Jurkat, Clone E6-1 (cell line): ENCODE measurements at regions not wholly inside any gene's neighbourhood (a gene's known extent, or its start where the extent isn't known, plus 50 kb on each side); places are given as distances from the start of the nearest gene placed in this dataset.
"Not testable (repeated sequence)": the region's sequence is repeated elsewhere in the genome, so short reads cannot be mapped to it uniquely, and the experiment has no call there.

Experiments
- DNase-seq: peaks from one replicate; pipeline ENCODE4 v3.0.0-alpha.2; 2011; ENCODE audit warnings: low read depth, low spot score
- H3K4me3 ChIP-seq: 2 replicates; pipeline ENCODE4 v1.5.1; 2011; ENCODE audit warnings: mild to moderate bottlenecking, low read length, control low read depth, moderate library complexity

GRCh38 chr21:10421199-10421598 lies 100.2 kb upstream of the TPTE start:
- not testable (repeated sequence) for DNase-seq, H3K4me3 ChIP-seq

GRCh38 chr21:10421601-10422000 lies 99.8 kb upstream of the TPTE start:
- not testable (repeated sequence) for DNase-seq, H3K4me3 ChIP-seq

GRCh38 chr21:10424097-10424886 lies 97.1 kb upstream of the TPTE start:
- H3K4me3 ChIP-seq, DNase-seq: not testable (repeated sequence)

- DNase-seq, H3K4me3 ChIP-seq: not testable (repeated sequence)
These were observed 96.6 kb upstream of the TPTE start for GRCh38 chr21:10424887-10425145.

- H3K4me3 ChIP-seq, result no peak overlapping the region
- DNase-seq, result no peak
These were observed 95.5 kb upstream of the TPTE start for GRCh38 chr21:10425856-10426255.

- H3K4me3 ChIP-seq, DNase-seq: not testable (repeated sequence)
These were observed 94.6 kb upstream of the TPTE start for GRCh38 chr21:10426812-10427211.

GRCh38 chr21:10427277-10427676 lies 94.1 kb upstream of the TPTE start:
- not testable (repeated sequence) for DNase-seq, H3K4me3 ChIP-seq

- DNase-seq, H3K4me3 ChIP-seq: not testable (repeated sequence)
These were observed 92.3 kb upstream of the TPTE start for GRCh38 chr21:10428981-10429534.

GRCh38 chr21:10430005-10430404 lies 91.4 kb upstream of the TPTE start:
- no peak for DNase-seq
- H3K4me3 ChIP-seq, result no peak overlapping the region

- DNase-seq, H3K4me3 ChIP-seq: not testable (repeated sequence)
These were observed 89.4 kb upstream of the TPTE start for GRCh38 chr21:10431995-10432394.

GRCh38 chr21:10432456-10432855 lies 88.9 kb upstream of the TPTE start:
- not testable (repeated sequence) for H3K4me3 ChIP-seq, DNase-seq

- not testable (repeated sequence) for DNase-seq, H3K4me3 ChIP-seq
These were observed 83.4 kb upstream of the TPTE start for GRCh38 chr21:10437977-10438376.

- H3K4me3 ChIP-seq, result not testable (repeated sequence)
These were observed 80.7 kb upstream of the TPTE start for GRCh38 chr21:10440639-10441038.

GRCh38 chr21:10442018-10442417 lies 79.4 kb upstream of the TPTE start:
- not testable (repeated sequence) for H3K4me3 ChIP-seq, DNase-seq

More at GRCh38 chr21:10440639-10441038, 80.7 kb upstream of the TPTE start:
- DNase-seq, result not testable (repeated sequence)

- H3K4me3 ChIP-seq, DNase-seq: not testable (repeated sequence)
These were observed 75.7 kb upstream of the TPTE start for GRCh38 chr21:10445685-10446084.

GRCh38 chr21:10449451-10449850 lies 71.9 kb upstream of the TPTE start:
- not testable (repeated sequence) for H3K4me3 ChIP-seq, DNase-seq

GRCh38 chr21:10451274-10451673 lies 70.1 kb upstream of the TPTE start:
- DNase-seq, result not testable (repeated sequence)

GRCh38 chr21:10457765-10458164 lies 63.6 kb upstream of the TPTE start:
- not testable (repeated sequence) for H3K4me3 ChIP-seq, DNase-seq

More at GRCh38 chr21:10451274-10451673, 70.1 kb upstream of the TPTE start:
- not testable (repeated sequence) for H3K4me3 ChIP-seq

- DNase-seq, H3K4me3 ChIP-seq: not testable (repeated sequence)
These were observed 60.4 kb upstream of the TPTE start for GRCh38 chr21:10460957-10461356.

- H3K4me3 ChIP-seq, DNase-seq: not testable (repeated sequence)
These were observed 59.9 kb upstream of the TPTE start for GRCh38 chr21:10461445-10461844.

GRCh38 chr21:10463156-10463555 lies 58.2 kb upstream of the TPTE start:
- H3K4me3 ChIP-seq, result no peak overlapping the region
- DNase-seq, result no peak
